ENCODE measurements at regions not wholly inside any gene's neighbourhood (a gene's known extent, or its start where the extent isn't known, plus 50 kb on each side); places are given as distances from the start of the nearest gene placed in this dataset.

- TF ChIP-seq FOXM1 (IDR thresholded peaks at IDR 0.05; ENCODE audit: borderline replicate concordance, low read depth) (no peak), EP300 (IDR thresholded peaks at IDR 0.05; ENCODE audit: borderline replicate concordance) (no peak), REST (IDR thresholded peaks at IDR 0.05; ENCODE audit: low read depth) (no peak), NFIC (IDR thresholded peaks at IDR 0.05) (no peak), RAD21 (IDR thresholded peaks at IDR 0.05; ENCODE audit: low read depth) (no peak), ZBTB7A (IDR thresholded peaks at IDR 0.05; ENCODE audit: low read depth) (no peak), TEAD4 (IDR thresholded peaks at IDR 0.05) (no peak), YY1 (IDR thresholded peaks at IDR 0.05; ENCODE audit: low read depth) (no peak), TAF1 (IDR thresholded peaks at IDR 0.05; ENCODE audit: low read depth) (no peak), TCF12 (IDR thresholded peaks at IDR 0.05; ENCODE audit: low read depth) (no peak), MAX (IDR thresholded peaks at IDR 0.05) (no peak), USF1 (IDR thresholded peaks at IDR 0.05) (no peak), CEBPB (IDR thresholded peaks at IDR 0.05) (no peak), CREB1 (IDR thresholded peaks at IDR 0.05; ENCODE audit: low read depth) (no peak), EGR1 (IDR thresholded peaks at IDR 0.05) (no peak)
Observed at GRCh38 chr15:91356083-91356482, 256.0 kb downstream of the SV2B start.

GRCh38 chr15:91357011-91357410 is 257.0 kb downstream of the SV2B start:
- TF ChIP-seq NFIC (IDR thresholded peaks at IDR 0.05) (no peak), EP300 (IDR thresholded peaks at IDR 0.05; ENCODE audit: borderline replicate concordance) (no peak)

DNA sequence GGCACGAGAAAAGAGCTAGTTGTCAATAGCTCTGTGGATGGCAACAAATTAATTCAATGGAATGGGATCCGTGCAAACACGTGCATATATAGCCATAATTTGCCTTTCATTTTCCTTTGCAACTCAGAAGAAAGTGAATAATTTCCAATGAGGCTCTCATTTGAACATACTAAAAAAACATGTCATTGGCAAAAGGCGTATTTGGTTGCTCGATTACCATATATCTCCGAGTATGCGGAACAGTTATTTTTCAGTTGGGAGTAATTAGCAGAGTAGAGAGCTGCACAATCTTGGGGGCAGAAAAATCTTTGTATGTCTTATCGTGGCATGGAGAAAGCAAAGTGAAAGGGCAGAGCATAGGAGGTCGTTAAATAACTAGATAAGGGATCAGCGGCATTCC is 257.4 kb downstream of the SV2B start:
- TF ChIP-seq RAD21 (IDR thresholded peaks at IDR 0.05; ENCODE audit: low read depth) (no peak), CREB1 (IDR thresholded peaks at IDR 0.05; ENCODE audit: low read depth) (no peak), ZBTB7A (IDR thresholded peaks at IDR 0.05; ENCODE audit: low read depth) (no peak), NFIC (IDR thresholded peaks at IDR 0.05) (no peak), EP300 (IDR thresholded peaks at IDR 0.05; ENCODE audit: borderline replicate concordance) (no peak), CEBPB (IDR thresholded peaks at IDR 0.05) (no peak), USF1 (IDR thresholded peaks at IDR 0.05) (no peak), TEAD4 (IDR thresholded peaks at IDR 0.05) (no peak), MAX (IDR thresholded peaks at IDR 0.05) (no peak), TCF12 (IDR thresholded peaks at IDR 0.05; ENCODE audit: low read depth) (no peak), REST (IDR thresholded peaks at IDR 0.05; ENCODE audit: low read depth) (no peak), FOXM1 (IDR thresholded peaks at IDR 0.05; ENCODE audit: borderline replicate concordance, low read depth) (no peak), EGR1 (IDR thresholded peaks at IDR 0.05) (no peak), YY1 (IDR thresholded peaks at IDR 0.05; ENCODE audit: low read depth) (no peak), TAF1 (IDR thresholded peaks at IDR 0.05; ENCODE audit: low read depth) (no peak)

DNA sequence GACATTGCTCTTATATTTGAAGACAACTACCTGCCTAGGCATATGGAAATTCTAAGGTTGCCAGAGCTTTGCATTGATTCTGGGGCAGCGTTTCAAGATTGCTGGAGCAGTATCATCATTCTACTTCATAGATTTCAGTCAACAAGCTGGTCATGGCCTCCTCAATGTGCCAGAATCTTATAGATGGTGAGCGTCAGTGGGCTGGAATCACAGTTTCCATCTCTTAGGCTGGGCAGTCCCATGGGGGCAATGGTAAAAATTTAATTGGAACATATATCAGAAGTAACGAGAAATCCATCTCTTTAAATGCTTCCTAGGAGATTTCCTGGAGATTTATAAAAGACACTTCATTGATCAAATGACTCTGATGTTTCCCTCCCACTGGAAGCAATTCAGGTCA is 258.3 kb downstream of the SV2B start:
- TF ChIP-seq NFIC (IDR thresholded peaks at IDR 0.05) (no peak), FOXM1 (IDR thresholded peaks at IDR 0.05; ENCODE audit: borderline replicate concordance, low read depth) (no peak), EP300 (IDR thresholded peaks at IDR 0.05; ENCODE audit: borderline replicate concordance) (no peak), USF1 (IDR thresholded peaks at IDR 0.05) (no peak), MAX (IDR thresholded peaks at IDR 0.05) (no peak), REST (IDR thresholded peaks at IDR 0.05; ENCODE audit: low read depth) (no peak), TAF1 (IDR thresholded peaks at IDR 0.05; ENCODE audit: low read depth) (no peak)
